HS-27A (cell line): ENCODE measurements at regions not wholly inside any gene's neighbourhood (a gene's known extent, or its start where the extent isn't known, plus 50 kb on each side); places are given as distances from the start of the nearest gene placed in this dataset.
"Not testable (repeated sequence)": the region's sequence is repeated elsewhere in the genome, so short reads cannot be mapped to it uniquely, and the experiment has no call there.

ENCODE experiments used
- DNase-seq: peaks from one replicate; pipeline ENCODE4 v3.0.0-alpha.2; 2012; ENCODE audit warnings: low read depth, missing footprints

DNA sequence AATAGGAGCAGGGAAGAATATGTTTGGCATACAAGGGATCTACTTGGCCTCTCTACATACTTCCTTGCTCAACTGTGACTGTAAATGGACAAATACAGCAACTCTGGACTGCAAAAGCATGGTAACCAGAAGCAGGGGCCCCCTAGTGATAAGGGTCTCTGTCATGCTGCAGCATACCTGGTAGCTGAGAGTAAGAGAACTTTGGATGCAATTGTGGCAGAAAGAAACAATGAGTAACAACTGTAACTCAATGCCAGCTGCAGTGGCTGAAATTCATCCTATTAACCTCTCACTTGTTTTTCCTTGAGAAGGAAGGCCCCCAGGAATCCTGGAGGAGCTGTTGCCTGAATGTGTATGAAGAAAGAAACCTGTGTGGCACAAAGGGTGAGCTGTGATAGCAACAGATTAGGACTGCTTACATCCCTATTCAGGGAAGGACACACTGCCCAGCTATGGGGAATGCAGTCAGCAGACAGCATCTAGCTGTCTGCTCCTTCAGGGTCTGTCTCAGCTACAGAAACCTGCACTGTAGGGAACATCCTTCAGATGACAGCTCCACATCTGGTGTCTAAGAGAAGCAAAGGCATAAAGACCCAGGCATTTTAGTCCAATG is 468.1 kb upstream of the ACTBL2 start:
- no peak for DNase-seq

GRCh38 chr5:57948091-57948490 is 465.5 kb upstream of the ACTBL2 start:
- DNase-seq, result no peak

DNA sequence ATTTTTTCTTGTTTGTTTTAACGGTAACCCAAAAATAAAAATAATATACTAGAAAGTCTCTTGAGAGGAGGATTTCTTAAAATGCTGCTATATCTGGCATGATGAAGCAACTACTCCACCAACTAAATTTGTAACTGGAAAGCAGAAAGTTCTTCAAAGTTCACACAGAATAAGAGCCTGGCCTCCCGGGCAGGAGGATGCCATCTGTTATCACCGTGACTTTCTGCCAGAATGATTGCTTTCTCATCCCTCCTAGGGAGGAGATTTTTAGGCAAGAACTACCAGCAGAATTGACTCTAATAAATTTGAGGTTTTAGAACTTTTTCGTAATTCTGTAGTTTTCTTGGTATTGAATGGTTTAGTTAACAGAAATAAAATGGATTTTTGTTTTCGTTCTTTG is 464.6 kb upstream of the ACTBL2 start:
- DNase-seq, result no peak

DNA sequence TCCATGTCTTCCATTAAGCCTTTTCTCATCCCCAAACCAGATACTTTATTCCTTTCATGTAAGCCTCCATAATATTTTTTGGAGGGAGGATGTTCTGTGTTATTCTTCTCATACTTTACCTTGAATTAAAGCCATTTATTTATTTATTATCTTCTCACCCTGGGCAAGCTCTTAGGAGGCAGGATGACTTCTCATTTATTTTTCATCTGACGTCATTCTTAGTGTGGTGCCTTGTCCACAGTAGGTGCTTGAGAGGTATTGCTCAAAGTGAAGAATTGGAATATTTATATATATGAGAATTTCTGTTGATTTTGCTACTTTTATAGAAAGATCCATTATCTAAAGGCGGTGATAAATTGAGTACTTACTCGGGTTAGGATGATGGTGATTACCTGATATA is 458.3 kb upstream of the ACTBL2 start:
- DNase-seq, result no peak

DNA sequence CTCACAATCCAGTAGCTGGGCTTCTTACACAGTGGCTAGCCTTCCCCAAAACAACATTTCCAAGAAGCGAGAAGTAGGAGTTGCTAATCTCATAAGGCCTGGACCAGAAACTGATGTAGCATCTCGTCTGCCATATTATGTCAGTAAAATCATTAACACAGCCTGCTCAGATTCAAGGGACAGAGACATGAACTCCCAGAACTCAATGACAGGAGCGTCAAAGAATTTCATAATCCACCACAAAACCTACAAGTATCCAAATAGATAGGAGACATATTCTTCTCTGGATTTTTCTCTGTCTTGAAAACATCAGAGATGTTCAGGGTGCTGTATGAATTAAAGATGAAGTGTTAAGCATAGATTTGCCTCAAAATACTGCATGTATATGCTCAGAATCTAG is 457.6 kb upstream of the ACTBL2 start:
- DNase-seq, result no peak

DNA sequence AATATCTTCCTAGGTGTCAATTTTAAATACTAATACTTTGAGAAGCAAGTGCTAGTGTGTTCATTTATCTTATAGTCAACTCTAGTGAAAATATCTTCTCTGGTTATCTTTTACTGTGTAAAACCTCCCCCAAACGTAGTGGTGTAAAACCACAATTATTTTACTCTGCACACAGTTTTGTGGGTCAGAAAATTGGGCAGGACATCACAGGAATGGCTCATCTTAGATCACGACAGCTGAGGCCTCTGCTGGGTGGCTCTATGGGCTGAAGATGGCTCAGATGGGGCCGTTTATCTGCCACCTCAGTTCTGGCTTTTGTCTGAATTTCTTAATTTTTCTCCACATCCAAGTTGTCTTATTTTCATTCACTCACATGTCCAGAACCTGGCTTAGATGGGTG is 457.2 kb upstream of the ACTBL2 start:
- no peak for DNase-seq

GRCh38 chr5:57939335-57939734 is 456.7 kb upstream of the ACTBL2 start:
- DNase-seq, result no peak

DNA sequence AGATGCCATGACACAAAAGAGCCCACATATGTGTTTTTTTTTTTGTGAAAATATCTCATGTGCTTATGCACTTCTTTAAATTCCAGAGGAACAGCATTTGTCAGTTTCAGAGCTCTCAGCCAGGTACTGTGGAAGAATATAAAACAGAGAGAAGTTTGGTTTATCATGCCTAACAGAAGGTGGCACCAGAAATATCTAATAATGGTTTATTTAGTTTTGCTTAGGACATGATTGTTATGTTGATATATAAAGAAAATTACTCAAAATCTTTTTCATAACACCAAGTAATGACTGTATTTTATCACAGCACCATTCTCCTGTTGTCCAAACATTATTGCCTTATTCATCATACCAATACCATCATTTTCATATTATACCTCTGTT is 455.6 kb upstream of the ACTBL2 start:
- no peak for DNase-seq

DNA sequence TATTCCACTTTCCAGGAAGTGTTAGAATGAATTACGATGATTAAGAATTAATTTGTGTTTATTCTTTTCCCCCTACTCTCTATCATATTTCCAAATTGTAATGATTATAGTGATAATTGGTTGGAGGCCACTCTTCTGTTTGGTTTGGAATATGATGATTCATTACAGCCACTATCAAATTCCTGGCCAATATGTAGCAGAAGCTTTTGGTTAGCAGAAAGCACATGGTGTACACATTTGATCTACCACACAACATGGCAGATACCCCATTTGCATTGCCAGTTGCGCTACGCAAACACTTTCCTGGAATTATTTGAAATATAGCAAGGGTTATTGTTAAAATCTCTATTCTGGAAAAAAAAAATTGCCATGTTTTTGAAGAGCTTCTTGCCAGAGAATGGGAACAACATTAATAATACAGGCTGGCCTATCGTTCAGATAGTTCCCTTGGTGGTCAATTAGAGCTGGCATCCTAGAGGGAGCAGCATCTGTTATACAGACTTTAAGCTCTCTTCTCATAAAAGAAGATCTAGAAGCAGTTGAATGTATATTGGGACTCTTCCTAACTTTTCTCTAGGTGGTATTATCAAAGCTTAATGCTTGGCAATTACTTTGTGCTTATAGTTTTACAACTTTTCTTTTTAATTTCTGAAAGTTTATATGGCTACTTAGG is 455.0 kb upstream of the ACTBL2 start:
- DNase-seq, result no peak

- no peak for DNase-seq
Observed at GRCh38 chr5:57937025-57937424, 454.4 kb upstream of the ACTBL2 start.

DNA sequence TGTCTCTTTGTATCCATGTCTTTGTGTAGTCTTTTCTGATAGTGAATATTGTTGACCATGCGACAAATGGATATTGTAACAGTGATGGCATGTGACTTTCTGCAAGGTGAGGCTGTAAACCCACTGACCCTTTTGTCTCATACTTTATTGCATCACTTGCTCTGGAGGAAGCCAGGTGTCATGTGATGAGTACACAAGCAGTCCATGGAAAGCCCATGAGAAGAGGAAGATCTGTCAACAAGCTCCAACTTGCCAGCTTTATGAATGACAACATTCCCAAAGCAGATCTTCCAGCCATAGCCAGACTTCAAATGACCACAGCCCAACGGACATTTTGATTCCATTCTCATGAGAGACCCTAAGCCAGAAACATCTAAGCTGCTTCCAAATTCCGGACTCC is 450.1 kb upstream of the ACTBL2 start:
- no peak for DNase-seq

DNA sequence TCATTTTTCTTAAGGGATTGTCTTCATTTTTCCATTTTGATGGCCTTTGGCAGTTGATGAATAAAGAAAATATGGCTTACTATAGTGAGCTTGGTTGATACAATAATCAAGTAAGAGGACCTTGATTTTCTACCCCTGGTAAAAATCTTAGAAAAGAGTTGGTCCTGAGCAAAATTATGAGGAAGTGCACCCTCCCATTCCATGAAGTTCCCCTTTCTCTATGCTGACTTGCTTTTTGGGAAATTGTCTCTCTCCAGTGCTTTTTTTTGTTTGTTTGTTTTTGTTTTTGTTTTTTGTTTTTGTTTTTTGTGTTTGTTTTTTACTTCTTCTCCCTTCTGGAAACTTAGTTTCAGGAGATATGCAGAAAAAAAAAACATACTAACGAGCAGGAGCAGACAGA is 449.2 kb upstream of the ACTBL2 start:
- DNase-seq, result no peak

DNA sequence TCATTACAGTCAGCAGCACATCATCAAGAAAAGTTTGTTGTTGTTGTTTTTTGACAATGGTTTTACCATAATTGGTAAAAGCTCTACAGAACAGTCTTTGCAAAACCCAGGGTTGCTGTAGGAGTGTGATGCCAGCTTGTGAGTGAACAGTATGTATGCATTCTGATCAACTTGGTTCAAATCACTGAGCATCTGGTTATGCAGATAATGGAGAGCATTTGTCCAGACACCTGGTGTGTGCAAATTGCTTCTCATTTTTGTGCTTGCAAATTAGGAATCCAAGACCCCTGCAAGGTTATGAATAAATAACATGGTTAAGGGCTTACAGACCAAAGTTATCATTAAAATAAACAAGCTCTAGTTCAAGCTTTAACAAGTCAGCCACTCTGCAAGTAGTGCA is 448.7 kb upstream of the ACTBL2 start:
- no peak for DNase-seq

DNA sequence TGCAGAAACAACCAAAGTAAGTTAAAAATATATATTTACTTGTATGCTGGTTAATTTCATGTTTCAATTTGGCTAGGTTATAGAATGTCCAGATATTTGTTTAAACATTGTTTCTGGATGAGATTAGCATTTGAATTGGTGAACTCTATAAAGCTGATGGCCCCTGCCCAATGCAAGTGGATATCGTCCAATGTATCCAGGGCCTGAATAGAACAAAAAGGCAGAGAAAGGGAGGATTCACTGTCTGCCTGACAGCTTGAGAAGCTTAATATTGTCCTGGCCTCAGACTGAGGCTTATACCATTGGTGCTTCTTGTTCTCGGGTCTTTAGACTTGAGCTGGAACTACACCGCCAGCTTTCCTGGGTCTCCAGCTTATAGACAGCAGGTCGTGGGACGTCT is 446.7 kb upstream of the ACTBL2 start:
- DNase-seq, result no peak

GRCh38 chr5:57923094-57923493 is 440.5 kb upstream of the ACTBL2 start:
- DNase-seq, result not testable (repeated sequence)

DNA sequence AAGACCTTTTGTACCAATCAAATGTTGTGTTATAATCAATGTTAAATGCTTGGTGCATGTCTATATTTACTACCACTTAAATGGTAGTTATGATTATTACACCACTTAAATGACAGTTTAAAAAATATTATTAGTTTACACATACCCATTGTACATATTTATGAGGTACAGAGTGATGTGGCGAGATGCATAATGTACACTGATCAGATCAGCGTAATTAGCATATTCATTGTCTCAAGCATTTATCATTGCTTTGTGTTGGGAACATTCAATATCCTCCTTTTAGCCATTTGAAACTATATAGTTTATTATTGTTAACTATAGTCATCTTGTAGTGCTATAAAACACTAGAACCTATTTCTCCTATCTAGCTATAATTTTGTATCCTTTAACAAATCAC is 434.4 kb upstream of the ACTBL2 start:
- DNase-seq, result no peak

- no peak for DNase-seq
Observed at GRCh38 chr5:57915536-57915935, 432.9 kb upstream of the ACTBL2 start.

DNA sequence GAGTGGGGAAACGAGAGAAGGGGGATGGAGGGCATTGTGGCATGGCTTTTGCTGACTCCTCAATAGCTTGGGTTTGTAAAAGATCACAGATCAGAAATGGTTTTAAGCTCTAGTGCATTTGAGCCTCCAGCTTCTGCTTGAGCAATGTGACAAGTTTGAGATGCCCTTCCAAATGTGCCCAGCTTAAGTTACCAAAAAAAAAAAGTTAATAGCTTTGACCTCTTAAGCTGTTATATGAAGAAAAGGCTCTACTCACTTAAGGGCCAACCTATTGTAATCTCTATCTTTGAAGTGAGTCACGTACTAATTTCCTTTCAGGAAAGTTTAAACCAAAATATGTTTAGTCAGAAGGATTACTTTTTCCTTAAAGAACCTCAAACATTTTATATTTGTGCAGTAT is 428.8 kb upstream of the ACTBL2 start:
- no peak for DNase-seq

DNA sequence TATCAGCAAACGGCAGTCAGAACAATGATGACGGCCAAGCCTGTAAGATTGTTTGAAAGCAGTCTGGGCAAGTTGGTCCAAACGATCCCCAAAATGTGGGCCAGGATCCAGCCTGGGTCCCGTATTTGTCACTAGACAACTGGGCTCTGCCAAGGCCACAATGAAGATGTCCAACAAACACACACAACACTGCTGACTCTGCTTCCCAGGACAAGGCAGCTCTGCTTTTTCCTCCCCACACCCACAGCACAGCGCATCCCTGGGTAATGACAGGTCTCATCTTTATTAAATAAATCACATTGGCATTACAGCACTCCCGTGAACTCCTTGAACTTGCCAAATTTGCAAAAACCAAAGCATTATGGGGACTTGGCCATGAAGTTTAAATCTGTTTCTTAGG is 424.1 kb upstream of the ACTBL2 start:
- no peak for DNase-seq

GRCh38 chr5:57903458-57903857 is 420.8 kb upstream of the ACTBL2 start:
- DNase-seq, result no peak

- no peak for DNase-seq
Observed at GRCh38 chr5:57902095-57902494, 419.5 kb upstream of the ACTBL2 start.

- DNase-seq, result no peak
Observed at GRCh38 chr5:57900381-57900944, 417.9 kb upstream of the ACTBL2 start.

DNA sequence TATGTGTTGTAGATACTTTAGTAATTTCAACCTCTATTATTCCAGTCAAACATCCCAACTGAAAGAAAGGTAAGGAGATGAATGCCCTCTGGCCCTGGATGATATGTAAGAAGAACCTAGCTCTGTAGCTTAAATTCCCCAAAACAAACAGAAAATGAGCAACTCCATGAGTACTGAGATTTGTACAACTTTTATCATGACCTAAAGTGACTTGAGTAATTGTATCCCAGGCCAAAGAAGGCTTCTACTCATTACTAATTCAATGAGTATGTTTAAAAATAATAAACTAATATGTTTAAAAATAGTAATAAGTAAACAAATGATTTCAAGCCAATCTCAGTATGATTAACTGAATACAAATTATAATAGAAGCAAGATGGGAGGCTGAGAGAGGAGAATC is 414.0 kb upstream of the ACTBL2 start:
- DNase-seq, result no peak

DNA sequence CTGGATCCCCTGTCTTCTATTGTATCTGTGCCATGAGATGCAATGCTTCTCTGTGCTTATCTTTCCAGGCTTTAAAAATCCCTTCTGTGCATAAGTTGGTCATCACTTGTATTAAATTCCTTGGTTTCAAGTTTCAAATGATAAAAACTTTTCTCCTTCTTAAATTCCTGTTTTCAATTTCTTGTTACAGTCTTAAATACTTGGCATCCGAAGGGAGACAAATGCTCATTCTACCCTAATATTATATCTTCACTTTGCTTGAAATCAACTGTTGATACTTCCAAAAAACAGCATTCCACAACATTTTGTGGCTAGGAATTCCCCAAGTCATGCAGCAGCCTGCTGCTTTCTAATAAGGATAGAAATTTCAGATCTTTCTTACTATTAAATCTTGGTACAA is 413.2 kb upstream of the ACTBL2 start:
- no peak for DNase-seq
